Parathyroid adenoma (tissue), 2 donors: ENCODE measurements at regions not wholly inside any gene's neighbourhood (a gene's known extent, or its start where the extent isn't known, plus 50 kb on each side); places are given as distances from the start of the nearest gene placed in this dataset.

Experiments
- H2AFZ ChIP-seq: fragments of 300-600 bp; sonication (generic); one replicate; pipeline ENCODE4 v1.7.0; 2017; ENCODE audit warnings: antibody characterized with exemption, mild to moderate bottlenecking
- H3K27ac ChIP-seq: fragments of 300-600 bp; sonication (generic); one replicate; pipeline ENCODE4 v1.7.0; 2017
- H3K27me3 ChIP-seq: fragments of 300-600 bp; sonication (generic); one replicate; pipeline ENCODE4 v1.7.0; 2017; ENCODE audit warnings: low read length; ENCODE audit not compliant: control insufficient read depth, insufficient read depth
- H3K36me3 ChIP-seq: fragments of 300-600 bp; sonication (generic); one replicate; pipeline ENCODE4 v1.7.0; 2017; ENCODE audit warnings: low read length; ENCODE audit not compliant: control insufficient read depth, insufficient read depth
- H3K4me1 ChIP-seq: fragments of 300-600 bp; sonication (generic); one replicate; pipeline ENCODE4 v1.7.0; 2017; ENCODE audit warnings: control low read depth
- H3K4me2 ChIP-seq: fragments of 300-600 bp; sonication (generic); one replicate; pipeline ENCODE4 v1.7.0; 2017; ENCODE audit warnings: low read length
- H3K4me3 ChIP-seq: fragments of 300-600 bp; sonication (generic); one replicate; pipeline ENCODE4 v1.7.0; 2017; ENCODE audit warnings: low read depth, low read length
- H3K79me2 ChIP-seq: fragments of 300-600 bp; sonication (generic); one replicate; pipeline ENCODE4 v1.7.0; 2017; ENCODE audit warnings: control low read depth
- H3K9ac ChIP-seq: fragments of 300-600 bp; sonication (generic); one replicate; pipeline ENCODE4 v1.7.0; 2017; ENCODE audit warnings: mild to moderate bottlenecking
- H3K9me3 ChIP-seq: fragments of 300-600 bp; sonication (generic); one replicate; pipeline ENCODE4 v1.7.0; 2017; ENCODE audit warnings: low read length; ENCODE audit not compliant: control insufficient read depth
- CTCF ChIP-seq: fragments of 300-600 bp; sonication (generic); IDR thresholded peaks from one replicate; pipeline ENCODE4 v1.7.0; 2017; ENCODE audit warnings: antibody characterized with exemption, mild to moderate bottlenecking
- donor health status: primary hyperparathyroidism.

- no peak for TF ChIP-seq CTCF
- no peaks in the 10 kb centered on the region for H3K27me3 ChIP-seq
- no peak overlapping the region for H3K4me3 ChIP-seq
- H3K4me2 ChIP-seq, result no peak overlapping the region
- H3K4me1 ChIP-seq, result no peaks in the 10 kb centered on the region
- no peak overlapping the region for H3K27ac ChIP-seq
- H3K79me2 ChIP-seq, result no peaks in the 10 kb centered on the region
- H2AFZ ChIP-seq, result no peak overlapping the region
- no peak overlapping the region for H3K9ac ChIP-seq
- H3K36me3 ChIP-seq, result no peaks in the 10 kb centered on the region
- H3K9me3 ChIP-seq, result no peaks in the 10 kb centered on the region
Measured at GRCh38 chr2:220046507-220046906, 419.1 kb downstream of the SLC4A3 start.

GRCh38 chr2:220051716-220052115 lies 424.3 kb downstream of the SLC4A3 start:
- no peak overlapping the region for H3K4me2 ChIP-seq
- no peaks in the 10 kb centered on the region for H3K27me3 ChIP-seq
- H3K27ac ChIP-seq, result no peak overlapping the region
- H3K9me3 ChIP-seq, result no peaks in the 10 kb centered on the region
- H3K79me2 ChIP-seq, result no peaks in the 10 kb centered on the region
- no peaks in the 10 kb centered on the region for H3K4me1 ChIP-seq
- no peaks in the 10 kb centered on the region for H3K36me3 ChIP-seq
- H3K4me3 ChIP-seq, result no peak overlapping the region
- no peak for TF ChIP-seq CTCF
- H3K9ac ChIP-seq, result no peak overlapping the region
- no peak overlapping the region for H2AFZ ChIP-seq

- no peak overlapping the region for H2AFZ ChIP-seq
- H3K4me1 ChIP-seq, result no peaks in the 10 kb centered on the region
- no peaks in the 10 kb centered on the region for H3K9me3 ChIP-seq
- TF ChIP-seq CTCF, result no peak
- H3K9ac ChIP-seq, result no peak overlapping the region
- no peak overlapping the region for H3K4me3 ChIP-seq
- no peaks in the 10 kb centered on the region for H3K79me2 ChIP-seq
- H3K36me3 ChIP-seq, result no peaks in the 10 kb centered on the region
- no peaks in the 10 kb centered on the region for H3K27me3 ChIP-seq
- no peak overlapping the region for H3K27ac ChIP-seq
- no peak overlapping the region for H3K4me2 ChIP-seq
Measured at GRCh38 chr2:220053919-220054318, 426.5 kb downstream of the SLC4A3 start.

GRCh38 chr2:220057391-220057790 lies 430.0 kb downstream of the SLC4A3 start:
- TF ChIP-seq CTCF, result no peak
- H3K9me3 ChIP-seq, result no peaks in the 10 kb centered on the region

DNA sequence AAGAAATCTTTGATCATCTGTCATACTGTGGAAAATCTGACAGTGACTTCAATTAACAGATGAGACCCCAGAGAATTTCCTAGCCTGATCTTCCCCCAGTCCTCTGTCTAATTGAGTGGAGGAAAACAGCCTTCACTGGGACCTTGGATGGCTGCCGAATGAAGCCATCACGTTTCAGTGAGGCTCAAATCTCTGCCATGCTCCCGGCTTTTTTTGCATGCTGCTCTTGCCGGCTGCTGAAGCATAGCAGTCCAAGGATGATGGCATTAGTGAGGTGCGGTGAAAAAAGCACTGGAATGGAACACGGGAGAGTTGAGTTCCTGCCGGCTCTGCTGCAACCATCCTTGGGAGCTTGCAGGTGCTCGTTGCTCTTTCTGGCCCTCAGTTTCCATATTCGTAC lies 430.5 kb downstream of the SLC4A3 start:
- no peak for TF ChIP-seq CTCF
- H3K36me3 ChIP-seq, result no peaks in the 10 kb centered on the region
- H3K9me3 ChIP-seq, result no peaks in the 10 kb centered on the region
- H3K79me2 ChIP-seq, result no peaks in the 10 kb centered on the region
- H3K27ac ChIP-seq, result no peak overlapping the region
- H3K27me3 ChIP-seq, result no peaks in the 10 kb centered on the region
- H3K4me1 ChIP-seq, result no peaks in the 10 kb centered on the region
- H3K4me2 ChIP-seq, result no peak overlapping the region
- H3K4me3 ChIP-seq, result no peak overlapping the region
- no peak overlapping the region for H3K9ac ChIP-seq
- no peak overlapping the region for H2AFZ ChIP-seq

More at GRCh38 chr2:220057391-220057790, 430.0 kb downstream of the SLC4A3 start:
- H3K27ac ChIP-seq, result no peak overlapping the region
- H3K79me2 ChIP-seq, result no peaks in the 10 kb centered on the region
- no peaks in the 10 kb centered on the region for H3K36me3 ChIP-seq
- no peak overlapping the region for H3K4me2 ChIP-seq
- no peak overlapping the region for H3K9ac ChIP-seq
- H3K27me3 ChIP-seq, result no peaks in the 10 kb centered on the region
- no peak overlapping the region for H2AFZ ChIP-seq
- no peak overlapping the region for H3K4me3 ChIP-seq
- H3K4me1 ChIP-seq, result no peaks in the 10 kb centered on the region
